Suprapubic skin (tissue), 4 donors: ENCODE measurements at regions not wholly inside any gene's neighbourhood (a gene's known extent, or its start where the extent isn't known, plus 50 kb on each side); places are given as distances from the start of the nearest gene placed in this dataset.

Source experiments
- DNase-seq, 2 donors: peaks; one replicate each; pipeline ENCODE4 v3.0.0-alpha.2; 2019; ENCODE audit warnings: low spot score in 2 of 2
- H3K27ac ChIP-seq: fragments of 200-600 bp; sonication (generic); one replicate; pipeline ENCODE4 v1.5.1; 2019
- H3K27me3 ChIP-seq: fragments of 200-600 bp; sonication (generic); one replicate; pipeline ENCODE4 v1.5.1; 2019
- H3K36me3 ChIP-seq: fragments of 200-600 bp; sonication (generic); one replicate; pipeline ENCODE4 v1.5.1; 2019
- H3K4me1 ChIP-seq: fragments of 200-600 bp; sonication (generic); one replicate; pipeline ENCODE4 v1.5.1; 2019
- H3K4me3 ChIP-seq: fragments of 200-600 bp; sonication (generic); one replicate; pipeline ENCODE4 v1.5.1; 2019; ENCODE audit warnings: mild to moderate bottlenecking
- H3K9me3 ChIP-seq: fragments of 200-600 bp; sonication (generic); one replicate; pipeline ENCODE4 v1.5.1; 2019
- EP300 ChIP-seq: sonication (generic); formaldehyde crosslinking; IDR thresholded peaks from one replicate; pipeline ENCODE4 v1.6.1; 2017; ENCODE audit warnings: antibody characterized with exemption
- POLR2A ChIP-seq, 2 donors: fragments of 450-650 bp; IDR thresholded peaks; one replicate each; pipeline ENCODE4 v1.6.1; 2017; ENCODE audit warnings: antibody characterized with exemption in 2 of 2, mild to moderate bottlenecking in 2 of 2, moderate library complexity in 2 of 2
- POLR2AphosphoS5 ChIP-seq, 3 donors: sonication (generic); formaldehyde crosslinking; IDR thresholded peaks; one replicate each; pipeline ENCODE4 v1.6.1; 2017; ENCODE audit warnings: antibody characterized with exemption in 3 of 3
- WGBS: methylation state at CpG from one replicate; pipeline ENCODE4 v1.1.5; 2018; 5-methylcytosine and 5-hydroxymethylcytosine counted together
- TF ChIP-seq, protein P1 (sequence below), 2 donors: fragments of 200-600 bp in 1 of 2; fragments of 450-650 bp in 1 of 2; sonication (generic) in 1 of 2; IDR thresholded peaks; one replicate each; pipeline ENCODE4 v1.5.1; 2016 to 2019; ENCODE audit warnings: antibody characterized with exemption in 2 of 2, mild to moderate bottlenecking in 1 of 2, moderate library complexity in 1 of 2

DNA sequence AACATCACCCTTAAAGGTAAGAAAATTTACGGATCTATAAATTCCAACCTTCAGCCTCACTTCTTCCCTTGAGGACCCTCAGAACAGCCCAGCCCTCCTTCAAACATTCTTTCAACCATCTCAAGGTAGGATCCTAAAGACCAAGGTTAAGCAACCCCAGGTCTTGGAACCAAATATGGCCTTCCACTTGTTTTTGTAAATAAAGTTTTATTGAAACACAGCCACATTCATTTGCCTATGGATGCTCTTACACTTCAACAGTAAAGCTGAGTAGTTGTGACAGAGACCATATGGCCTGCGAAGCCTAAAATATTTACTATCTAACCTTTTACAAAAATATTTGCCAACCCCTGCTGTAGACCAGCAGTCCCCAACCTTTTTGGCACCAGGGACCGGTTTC is 70.4 kb upstream of the NTRK3 start:
- H3K27me3 ChIP-seq = peaks cover 2% of the 10 kb centered on the region
- TF ChIP-seq POLR2AphosphoS5 (IDR thresholded peaks at IDR 0.05) (no peak), POLR2A (IDR thresholded peaks at IDR 0.05) (no peak), EP300 (no peak)
- TF ChIP-seq, protein P1, sequence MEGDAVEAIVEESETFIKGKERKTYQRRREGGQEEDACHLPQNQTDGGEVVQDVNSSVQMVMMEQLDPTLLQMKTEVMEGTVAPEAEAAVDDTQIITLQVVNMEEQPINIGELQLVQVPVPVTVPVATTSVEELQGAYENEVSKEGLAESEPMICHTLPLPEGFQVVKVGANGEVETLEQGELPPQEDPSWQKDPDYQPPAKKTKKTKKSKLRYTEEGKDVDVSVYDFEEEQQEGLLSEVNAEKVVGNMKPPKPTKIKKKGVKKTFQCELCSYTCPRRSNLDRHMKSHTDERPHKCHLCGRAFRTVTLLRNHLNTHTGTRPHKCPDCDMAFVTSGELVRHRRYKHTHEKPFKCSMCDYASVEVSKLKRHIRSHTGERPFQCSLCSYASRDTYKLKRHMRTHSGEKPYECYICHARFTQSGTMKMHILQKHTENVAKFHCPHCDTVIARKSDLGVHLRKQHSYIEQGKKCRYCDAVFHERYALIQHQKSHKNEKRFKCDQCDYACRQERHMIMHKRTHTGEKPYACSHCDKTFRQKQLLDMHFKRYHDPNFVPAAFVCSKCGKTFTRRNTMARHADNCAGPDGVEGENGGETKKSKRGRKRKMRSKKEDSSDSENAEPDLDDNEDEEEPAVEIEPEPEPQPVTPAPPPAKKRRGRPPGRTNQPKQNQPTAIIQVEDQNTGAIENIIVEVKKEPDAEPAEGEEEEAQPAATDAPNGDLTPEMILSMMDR (IDR thresholded peaks at IDR 0.05) = no peak
- 93% methylated on average over 3 of the region's 3 CpGs for WGBS
- DNase-seq = no peak
- no peaks in the 10 kb centered on the region for H3K36me3 ChIP-seq
- no peaks in the 10 kb centered on the region for H3K9me3 ChIP-seq
- H3K4me1 ChIP-seq = no peaks in the 10 kb centered on the region
- H3K27ac ChIP-seq = no peak overlapping the region
- no peak overlapping the region for H3K4me3 ChIP-seq

DNA sequence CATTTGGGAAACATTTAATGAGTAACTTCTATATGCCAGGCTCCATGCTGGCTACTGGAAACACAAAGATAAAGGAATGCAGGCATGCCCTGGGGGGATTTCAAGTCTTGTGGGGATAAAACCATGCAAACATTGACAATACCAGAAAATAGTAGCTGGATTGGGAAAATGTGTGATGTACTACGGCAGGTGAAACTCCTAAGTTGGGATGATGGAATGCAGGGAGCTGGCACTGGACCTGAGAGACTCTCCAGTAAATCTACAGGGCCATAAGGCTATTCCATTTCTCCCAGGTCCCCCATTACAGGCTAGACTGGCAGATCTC is 68.2 kb upstream of the NTRK3 start:
- Histone ChIP-seq H3K4me1 (no peaks in the 10 kb centered on the region), H3K9me3 (no peaks in the 10 kb centered on the region), H3K36me3 (no peaks in the 10 kb centered on the region), H3K4me3 (no peak overlapping the region), H3K27me3 (peaks cover 7% of the 10 kb centered on the region), H3K27ac (no peak overlapping the region)
- no peak for DNase-seq
- TF ChIP-seq EP300 = no peak
- TF ChIP-seq POLR2AphosphoS5 (IDR thresholded peaks at IDR 0.05) = no peak
- TF ChIP-seq, protein P1 (IDR thresholded peaks at IDR 0.05) = no peak
- no peak for TF ChIP-seq POLR2A (IDR thresholded peaks at IDR 0.05)
- 50% methylated on average over 1 of the region's 1 CpG for WGBS

DNA sequence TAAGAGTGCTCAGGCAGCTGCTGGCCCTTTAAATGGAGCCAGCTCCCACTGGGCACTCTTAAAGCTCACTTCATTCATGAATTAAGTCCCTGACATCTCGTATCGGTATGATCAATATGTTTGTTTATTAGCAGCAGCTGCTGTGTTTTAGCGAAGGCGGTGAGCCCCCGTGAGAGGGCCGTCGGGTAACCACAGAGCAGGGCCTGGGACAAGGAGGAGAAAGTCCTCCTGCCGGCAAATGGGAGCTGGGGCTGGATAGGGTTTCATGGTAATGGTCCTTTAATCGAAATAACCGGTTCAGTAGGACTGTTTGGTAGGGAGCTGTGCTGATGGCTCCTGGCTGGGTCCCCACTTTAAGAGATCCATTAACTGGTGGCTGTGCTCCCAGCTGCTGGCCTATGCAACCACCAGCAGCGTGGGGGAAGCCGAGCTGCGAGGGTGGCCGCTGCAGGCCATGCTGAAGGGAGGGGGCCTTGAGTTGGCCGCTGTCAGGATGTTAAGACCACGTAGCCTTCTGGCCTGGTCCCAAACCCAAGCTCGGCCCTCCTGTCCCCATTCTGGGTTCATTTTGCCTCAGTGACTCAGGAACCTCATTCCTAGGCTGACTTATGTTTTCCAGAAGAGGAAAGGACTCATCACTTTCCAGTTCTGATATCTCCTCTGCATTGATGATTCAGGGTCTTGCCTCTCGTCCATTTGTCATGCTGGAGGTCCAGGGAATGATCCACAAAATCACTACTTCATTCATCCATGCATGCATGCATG is 67.6 kb upstream of the NTRK3 start:
- Histone ChIP-seq H3K27me3 (peaks cover 7% of the 10 kb centered on the region), H3K27ac (no peak overlapping the region), H3K9me3 (no peaks in the 10 kb centered on the region), H3K4me3 (no peak overlapping the region), H3K4me1 (no peaks in the 10 kb centered on the region), H3K36me3 (no peaks in the 10 kb centered on the region)
- WGBS = 80% methylated on average over 11 of the region's 18 CpGs
- DNase-seq = no peak
- TF ChIP-seq POLR2AphosphoS5 (IDR thresholded peaks at IDR 0.05) = no peak

DNA sequence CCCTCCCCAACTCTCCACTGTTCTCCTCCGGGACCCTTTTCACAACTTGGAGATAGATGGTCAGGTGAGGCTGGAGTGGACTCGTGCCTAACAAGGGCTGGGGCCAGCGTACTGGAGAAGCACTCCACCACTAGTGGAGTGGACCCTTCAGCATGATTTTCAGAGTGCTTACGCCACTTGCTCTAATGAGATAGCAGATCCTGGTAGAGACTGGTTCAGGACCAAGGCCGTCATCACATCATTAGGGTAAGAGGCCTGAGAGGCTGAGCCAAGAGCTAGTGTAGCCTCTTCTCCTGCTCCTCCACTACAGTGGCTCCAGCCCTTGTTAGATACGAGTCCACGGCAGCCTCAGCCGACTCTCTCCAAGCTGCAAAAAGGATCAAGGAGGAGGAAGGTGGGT is 66.9 kb upstream of the NTRK3 start:
- peaks cover 7% of the 10 kb centered on the region for H3K27me3 ChIP-seq
- no peaks in the 10 kb centered on the region for H3K9me3 ChIP-seq
- H3K36me3 ChIP-seq = no peaks in the 10 kb centered on the region
- H3K27ac ChIP-seq = no peak overlapping the region
- WGBS = 100% methylated on average over 5 of the region's 8 CpGs
- TF ChIP-seq, protein P1 (IDR thresholded peaks at IDR 0.05) = no peak
- no peak for TF ChIP-seq POLR2AphosphoS5 (IDR thresholded peaks at IDR 0.05)
- no peak for TF ChIP-seq EP300
- TF ChIP-seq POLR2A (IDR thresholded peaks at IDR 0.05) = no peak
- H3K4me3 ChIP-seq = no peak overlapping the region
- DNase-seq = no peak
- H3K4me1 ChIP-seq = no peaks in the 10 kb centered on the region

- no peak overlapping the region for H3K27ac ChIP-seq
- peaks cover 7% of the 10 kb centered on the region for H3K27me3 ChIP-seq
- 55% methylated on average over 3 of the region's 3 CpGs for WGBS
- H3K4me3 ChIP-seq = no peak overlapping the region
- TF ChIP-seq POLR2A (IDR thresholded peaks at IDR 0.05) = no peak
- TF ChIP-seq, protein P1 (IDR thresholded peaks at IDR 0.05) = no peak
- TF ChIP-seq EP300 = no peak
- no peak for TF ChIP-seq POLR2AphosphoS5 (IDR thresholded peaks at IDR 0.05)
- H3K36me3 ChIP-seq = no peaks in the 10 kb centered on the region
- DNase-seq = no peak
- H3K9me3 ChIP-seq = no peaks in the 10 kb centered on the region
- no peaks in the 10 kb centered on the region for H3K4me1 ChIP-seq
Observed at GRCh38 chr15:88322461-88322860, 65.9 kb upstream of the NTRK3 start.

- no peak for DNase-seq
- Histone ChIP-seq H3K4me1 (no peaks in the 10 kb centered on the region), H3K36me3 (no peaks in the 10 kb centered on the region), H3K27me3 (peaks cover 7% of the 10 kb centered on the region), H3K27ac (no peak overlapping the region), H3K4me3 (no peak overlapping the region), H3K9me3 (no peaks in the 10 kb centered on the region)
- WGBS = 18% methylated on average over 3 of the region's 3 CpGs
- TF ChIP-seq, protein P1 (IDR thresholded peaks at IDR 0.05) = no peak
- no peak for TF ChIP-seq POLR2A (IDR thresholded peaks at IDR 0.05)
- TF ChIP-seq EP300 = no peak
- TF ChIP-seq POLR2AphosphoS5 (IDR thresholded peaks at IDR 0.05) = no peak
Observed at GRCh38 chr15:88321271-88321670, 64.7 kb upstream of the NTRK3 start.
